K562 (cell line): ENCODE measurements at regions not wholly inside any gene's neighbourhood (a gene's known extent, or its start where the extent isn't known, plus 50 kb on each side); places are given as distances from the start of the nearest gene placed in this dataset.

ENCODE experiments used
- ATAC-seq: fragments of 200-7000 bp; cut with Tn5 transposase; 3 replicates; pipeline ENCODE4 v1.9.1; 2020; ENCODE audit warnings: moderate library complexity
- BruUV-seq: library from RNA; stranded (reverse); fragments of 400-500 nt; replicated peaks from 2 replicates; lab custom pipeline; 2021; lab: Mats Ljungman, UMichigan
- CTCF ChIA-PET: fragments of 300-600 bp; formaldehyde crosslinking; extraction: SDS; loops from one replicate; lab custom pipeline; 2021; ENCODE audit warnings: low intra/inter-chr PET ratio; lab: Yijun Ruan, JAX
- POLR2A ChIA-PET: fragments of 300-600, 350-650 bp; sonication (Branson Sonifier 250); formaldehyde crosslinking; extraction: SDS; loops from one replicate; lab custom pipeline; 2021; ENCODE audit warnings: antibody characterized with exemption, inconsistent platforms; lab: Yijun Ruan, JAX
- DNase-seq, 4 experiments: peaks; one replicate each; pipeline versions ENCODE4 v3.0.0 to v3.0.0-alpha.2; 2011 to 2018; ENCODE audit warnings: low spot score in 3 of 4, mixed read lengths in 3 of 4; ENCODE audit errors: extremely low read depth in 1 of 4
- FAIRE-seq: peaks from 2 replicates; lab custom pipeline; 2011; peaks lifted over from hg19 to GRCh38; lab: Jason Lieb, UNC
- H2AFZ ChIP-seq: 2 replicates; pipeline ENCODE4 v1.6.0; 2011; ENCODE audit warnings: low read depth, low read length, control low read depth, inconsistent platforms
- H3K27ac ChIP-seq: fragments of 200-600 bp; 3 replicates; pipeline ENCODE4 v1.8.0; 2011; ENCODE audit warnings: low read depth, mild to moderate bottlenecking, control low read depth, inconsistent platforms, low read length, moderate library complexity, mixed read lengths; ENCODE audit errors: extremely low read depth
- H3K27me3 ChIP-seq, 2 experiments: fragments of 300-600 bp in 1 of 2; 2 replicates in 1 of 2; 3 replicates in 1 of 2; pipeline versions ENCODE4 v1.6.0 to v1.8.0; 2011; ENCODE audit warnings: inconsistent platforms in 2 of 2, low read length in 2 of 2, mild to moderate bottlenecking in 1 of 2, mixed read lengths in 1 of 2, moderate library complexity in 1 of 2; ENCODE audit not compliant: control insufficient read depth in 2 of 2, insufficient read depth in 2 of 2
- H3K36me3 ChIP-seq: fragments of 300-600 bp; 3 replicates; pipeline ENCODE4 v1.8.0; 2011; ENCODE audit warnings: mild to moderate bottlenecking, low read length, inconsistent platforms; ENCODE audit not compliant: control insufficient read depth, insufficient read depth
- H3K4me1 ChIP-seq, 2 experiments: fragments of 200-600 bp in 1 of 2; replicated peaks in 1 of 2; 2 replicates in 1 of 2; 3 replicates in 1 of 2; pipeline versions ENCODE4 v1.5.1 to v1.8.0; 2011; ENCODE audit warnings: inconsistent platforms in 2 of 2, low read length in 2 of 2, mild to moderate bottlenecking in 1 of 2, mixed read lengths in 1 of 2, moderate library complexity in 1 of 2; ENCODE audit not compliant: control insufficient read depth in 2 of 2, insufficient read depth in 2 of 2
- H3K4me2 ChIP-seq: 2 replicates; pipeline ENCODE4 v1.6.1; 2011; ENCODE audit warnings: low read length, control low read depth, inconsistent platforms, mixed read lengths; ENCODE audit not compliant: insufficient read depth
- H3K4me3 ChIP-seq: fragments of 200-600 bp; sonication (generic), shearing (Covaris generic); 2 replicates; pipeline ENCODE4 v1.5.1; 2016; ENCODE audit warnings: control low read depth, inconsistent platforms
- H3K79me2 ChIP-seq: fragments of 200-600 bp; 3 replicates; pipeline ENCODE4 v1.8.0; 2011; ENCODE audit warnings: low read length, inconsistent platforms; ENCODE audit not compliant: control insufficient read depth, insufficient read depth
- H3K9ac ChIP-seq, 2 experiments: 2 replicates each; pipeline versions ENCODE4 v1.6.0 to v1.6.1; 2011; ENCODE audit warnings: low read depth in 2 of 2, low read length in 2 of 2, control low read depth in 1 of 2, inconsistent platforms in 1 of 2, mild to moderate bottlenecking in 1 of 2, mixed read lengths in 1 of 2; ENCODE audit not compliant: insufficient read depth in 1 of 2
- H3K9me1 ChIP-seq: one replicate; pipeline ENCODE4 v1.6.0; 2011; ENCODE audit warnings: inconsistent platforms, mild to moderate bottlenecking, low read length, moderate library complexity; ENCODE audit not compliant: control insufficient read depth, insufficient read depth
- H3K9me3 ChIP-seq: replicated peaks from 2 replicates; pipeline ENCODE4 v1.5.1; 2011; ENCODE audit warnings: low read depth, low read length, inconsistent platforms; ENCODE audit not compliant: control insufficient read depth, insufficient read depth
- H4K20me1 ChIP-seq: replicated peaks from 2 replicates; pipeline ENCODE4 v1.6.1; 2011; ENCODE audit warnings: low read length, inconsistent platforms, mixed read lengths; ENCODE audit not compliant: control insufficient read depth, insufficient read depth
- BRCA1 ChIP-seq, 2 experiments: fragments of 450-650 bp in 1 of 2; sonication (generic) in 1 of 2; formaldehyde crosslinking in 1 of 2; IDR thresholded peaks; 2 replicates each; pipeline versions ENCODE4 v1.5.0 to v1.6.1; 2017 to 2020; ENCODE audit warnings: mild to moderate bottlenecking in 1 of 2, missing genetic modification reagents in 1 of 2
- BRD9 ChIP-seq: fragments of 450-650 bp; IDR thresholded peaks from 2 replicates; pipeline ENCODE4 v1.6.1; 2018; ENCODE audit warnings: low read depth; ENCODE audit not compliant: partially characterized antibody
- EWSR1 ChIP-seq: fragments of 450-650 bp; IDR thresholded peaks from 2 replicates; pipeline ENCODE4 v1.6.1; 2018; ENCODE audit warnings: borderline replicate concordance, mild to moderate bottlenecking, low read depth, moderate library complexity; ENCODE audit not compliant: partially characterized antibody
- FOSL1 ChIP-seq: fragments of 200-800 bp; sonication (Bioruptor generic); conservative IDR thresholded peaks from 2 replicates; pipeline ENCODE4 v1.6.1; 2016; ENCODE audit warnings: missing genetic modification characterization, missing compliant biosample characterization
- HDAC8 ChIP-seq: fragments of 450-650 bp; IDR thresholded peaks from 2 replicates; pipeline ENCODE4 v1.6.1; 2016; ENCODE audit warnings: mild to moderate bottlenecking, missing genetic modification characterization, moderate library complexity, missing compliant biosample characterization
- MEIS2 ChIP-seq: fragments of 450-650 bp; IDR thresholded peaks from 2 replicates; pipeline ENCODE4 v1.6.1; 2014; ENCODE audit warnings: mild to moderate bottlenecking; ENCODE audit not compliant: partially characterized antibody
- MTA2 ChIP-seq: fragments of 450-650 bp; IDR thresholded peaks from 2 replicates; pipeline ENCODE4 v1.6.1; 2016; ENCODE audit warnings: low read depth
- NFYB ChIP-seq: IDR thresholded peaks from 2 replicates; pipeline ENCODE4 v1.6.1; 2011; ENCODE audit warnings: mild to moderate bottlenecking, moderate library complexity; ENCODE audit not compliant: insufficient read length; ENCODE audit errors: extremely low read depth
- PHF20 ChIP-seq: fragments of 450-650 bp; IDR thresholded peaks from 2 replicates; pipeline ENCODE4 v1.6.1; 2018; ENCODE audit not compliant: partially characterized antibody
- RFX1 ChIP-seq: fragments of 450-650 bp; IDR thresholded peaks from 2 replicates; pipeline ENCODE4 v1.6.1; 2016; ENCODE audit warnings: mild to moderate bottlenecking, moderate library complexity
- TFAM ChIP-seq: fragments of 250-450 bp; sonication (Bioruptor Pico); conservative IDR thresholded peaks from 2 replicates; pipeline ENCODE4 v1.5.0; 2021; ENCODE audit warnings: mild to moderate bottlenecking, moderate library complexity
- ZNF165 ChIP-seq: fragments of 250-450 bp; sonication (Bioruptor Pico); IDR thresholded peaks from 2 replicates; pipeline ENCODE4 v1.4.0; 2020; ENCODE audit warnings: borderline replicate concordance
- ZNF282 ChIP-seq: sonication (generic); formaldehyde crosslinking; IDR thresholded peaks from 2 replicates; pipeline ENCODE4 v1.8.1; 2023; ENCODE audit warnings: missing genetic modification reagents
- ZNF695 ChIP-seq: fragments of 450-650 bp; formaldehyde crosslinking; IDR thresholded peaks from 2 replicates; pipeline ENCODE4 v1.4.0; 2020; ENCODE audit warnings: mild to moderate bottlenecking, moderate library complexity
- WGBS: fragments of 100-300 bp; shearing (Covaris generic); methylation state at CpG from one replicate; pipeline ENCODE4 v1.1.6; 2016; ENCODE audit warnings: low coverage, mixed read lengths; ENCODE audit not compliant: insufficient coverage; ENCODE audit errors: missing lambda C conversion rate; 5-methylcytosine and 5-hydroxymethylcytosine counted together
- in situ Hi-C: fragments of 300-500 bp; cut with MboI; formaldehyde crosslinking; loops from 4 replicates; pipeline ENCODE4 v1.15.0; 2018; ENCODE audit warnings: inconsistent platforms, mixed read lengths
- intact Hi-C: fragments of 100-400 bp; cut with micrococcal nuclease; formaldehyde crosslinking; loops from 2 replicates; pipeline ENCODE4 v1.14.2; 2022
- TF ChIP-seq, protein P1 (sequence below): fragments of 450-650 bp; IDR thresholded peaks from 2 replicates; pipeline ENCODE4 v1.6.1; 2017; ENCODE audit warnings: antibody characterized with exemption, mild to moderate bottlenecking

DNA sequence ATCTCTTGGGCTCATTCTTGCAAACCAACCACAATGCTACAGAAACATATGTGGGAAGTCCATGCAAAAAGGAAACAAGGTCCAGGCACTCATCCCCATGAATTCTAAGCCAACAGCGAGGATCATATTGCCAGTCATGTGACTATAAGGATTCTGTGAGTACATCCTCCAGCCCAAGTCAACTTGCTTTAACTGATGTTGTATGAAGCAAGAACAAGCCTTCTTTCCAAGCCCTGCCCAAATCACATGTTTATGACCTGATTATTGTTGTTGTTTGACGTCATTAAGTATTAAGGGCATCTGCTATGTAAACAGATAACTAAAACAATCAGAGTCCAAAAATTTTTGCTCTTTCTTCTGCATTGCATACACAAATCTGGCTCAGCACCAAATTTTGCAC, 78.2 kb upstream of the MON1B start:
- no TSS peak for BruUV-seq
- Histone ChIP-seq H3K9me3 (no peaks in the 10 kb centered on the region), H3K79me2 (no peaks in the 10 kb centered on the region), H3K27ac (no peak overlapping the region), H3K9ac (no peak overlapping the region), H3K4me1 (no peaks in the 10 kb centered on the region), H3K4me3 (no peak overlapping the region), H2AFZ (no peak overlapping the region), H3K9me1 (no peaks in the 10 kb centered on the region), H3K4me2 (no peak overlapping the region), H3K36me3 (no peaks in the 10 kb centered on the region), H3K27me3 (no peaks in the 10 kb centered on the region), H4K20me1 (no peaks in the 10 kb centered on the region)
- intact Hi-C loops (no loop called here), in situ Hi-C loops (no loop called here)
- ChIA-PET CTCF (no interaction called here), POLR2A (no interaction called here)
- DNase-seq = no peak
- FAIRE-seq = no peak
- WGBS = 2% methylated on average over 2 of the region's 2 CpGs
- no peak for ATAC-seq
- TF ChIP-seq ZNF695 = no peak
- TF ChIP-seq TFAM (CRISPR knock-in tag) = no peak
- TF ChIP-seq PHF20 = no peak
- TF ChIP-seq MEIS2 = no peak

DNA sequence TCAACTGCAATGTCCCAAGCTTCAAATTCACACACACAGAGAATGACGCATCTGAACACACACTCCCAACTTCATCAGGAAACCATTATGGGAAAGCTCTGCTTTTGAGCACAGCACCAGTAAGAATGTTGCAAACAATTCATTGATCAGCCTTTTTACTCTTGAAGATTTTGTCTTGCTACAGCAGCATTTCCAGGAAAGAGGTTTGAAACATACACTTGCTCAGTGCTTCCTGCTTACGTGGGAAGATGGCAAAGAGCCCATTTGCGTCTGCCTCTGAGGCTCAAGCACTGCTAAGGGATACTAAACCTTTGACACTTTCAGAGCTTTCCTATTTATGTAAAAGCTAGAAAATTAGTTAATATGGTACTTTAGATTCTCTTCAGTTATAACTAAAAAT, 77.2 kb upstream of the MON1B start:
- ChIA-PET POLR2A (no interaction called here), CTCF (no interaction called here)
- FAIRE-seq = no peak
- in situ Hi-C loops (no loop called here), intact Hi-C loops (no loop called here)
- H3K9me1 ChIP-seq = no peaks in the 10 kb centered on the region
- no peaks in the 10 kb centered on the region for H3K4me1 ChIP-seq
- H3K9ac ChIP-seq = no peak overlapping the region
- H3K36me3 ChIP-seq = no peaks in the 10 kb centered on the region
- no peak for DNase-seq
- H3K27me3 ChIP-seq = no peaks in the 10 kb centered on the region
- H4K20me1 ChIP-seq = no peaks in the 10 kb centered on the region
- H3K4me3 ChIP-seq = no peak overlapping the region
- no peak overlapping the region for H3K4me2 ChIP-seq
- H3K79me2 ChIP-seq = no peaks in the 10 kb centered on the region
- no peak overlapping the region for H3K27ac ChIP-seq
- no peaks in the 10 kb centered on the region for H3K9me3 ChIP-seq
- no TSS peak for BruUV-seq
- no peak overlapping the region for H2AFZ ChIP-seq
- WGBS = 0% methylated on average over 3 of the region's 3 CpGs
- ATAC-seq = no peak
- TF ChIP-seq BRCA1 (IDR thresholded peaks at IDR 0.05) = no peak
- TF ChIP-seq BRCA1 (CRISPR knock-in tag; IDR thresholded peaks at IDR 0.05) = no peak
- no peak for TF ChIP-seq EWSR1
- TF ChIP-seq RFX1 = no peak
- TF ChIP-seq HDAC8 (tag) = no peak
- no peak for TF ChIP-seq MTA2
- TF ChIP-seq TFAM (CRISPR knock-in tag) = no peak
- no peak for TF ChIP-seq ZNF165 (CRISPR knock-in tag)
- no peak for TF ChIP-seq NFYB
- TF ChIP-seq, protein P1, sequence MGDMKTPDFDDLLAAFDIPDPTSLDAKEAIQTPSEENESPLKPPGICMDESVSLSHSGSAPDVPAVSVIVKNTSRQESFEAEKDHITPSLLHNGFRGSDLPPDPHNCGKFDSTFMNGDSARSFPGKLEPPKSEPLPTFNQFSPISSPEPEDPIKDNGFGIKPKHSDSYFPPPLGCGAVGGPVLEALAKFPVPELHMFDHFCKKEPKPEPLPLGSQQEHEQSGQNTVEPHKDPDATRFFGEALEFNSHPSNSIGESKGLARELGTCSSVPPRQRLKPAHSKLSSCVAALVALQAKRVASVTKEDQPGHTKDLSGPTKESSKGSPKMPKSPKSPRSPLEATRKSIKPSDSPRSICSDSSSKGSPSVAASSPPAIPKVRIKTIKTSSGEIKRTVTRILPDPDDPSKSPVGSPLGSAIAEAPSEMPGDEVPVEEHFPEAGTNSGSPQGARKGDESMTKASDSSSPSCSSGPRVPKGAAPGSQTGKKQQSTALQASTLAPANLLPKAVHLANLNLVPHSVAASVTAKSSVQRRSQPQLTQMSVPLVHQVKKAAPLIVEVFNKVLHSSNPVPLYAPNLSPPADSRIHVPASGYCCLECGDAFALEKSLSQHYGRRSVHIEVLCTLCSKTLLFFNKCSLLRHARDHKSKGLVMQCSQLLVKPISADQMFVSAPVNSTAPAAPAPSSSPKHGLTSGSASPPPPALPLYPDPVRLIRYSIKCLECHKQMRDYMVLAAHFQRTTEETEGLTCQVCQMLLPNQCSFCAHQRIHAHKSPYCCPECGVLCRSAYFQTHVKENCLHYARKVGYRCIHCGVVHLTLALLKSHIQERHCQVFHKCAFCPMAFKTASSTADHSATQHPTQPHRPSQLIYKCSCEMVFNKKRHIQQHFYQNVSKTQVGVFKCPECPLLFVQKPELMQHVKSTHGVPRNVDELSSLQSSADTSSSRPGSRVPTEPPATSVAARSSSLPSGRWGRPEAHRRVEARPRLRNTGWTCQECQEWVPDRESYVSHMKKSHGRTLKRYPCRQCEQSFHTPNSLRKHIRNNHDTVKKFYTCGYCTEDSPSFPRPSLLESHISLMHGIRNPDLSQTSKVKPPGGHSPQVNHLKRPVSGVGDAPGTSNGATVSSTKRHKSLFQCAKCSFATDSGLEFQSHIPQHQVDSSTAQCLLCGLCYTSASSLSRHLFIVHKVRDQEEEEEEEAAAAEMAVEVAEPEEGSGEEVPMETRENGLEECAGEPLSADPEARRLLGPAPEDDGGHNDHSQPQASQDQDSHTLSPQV = no peak
- no peak for TF ChIP-seq FOSL1 (tag)
- no peak for TF ChIP-seq ZNF282 (CRISPR knock-in tag)
- no peak for TF ChIP-seq BRD9
